Kidney capillary endothelial cell (primary cell): ENCODE measurements at regions not wholly inside any gene's neighbourhood (a gene's known extent, or its start where the extent isn't known, plus 50 kb on each side); places are given as distances from the start of the nearest gene placed in this dataset.

Experiments used
- DNase-seq: peaks from one replicate; pipeline ENCODE4 v3.0.0-alpha.2; 2018; ENCODE audit warnings: low spot score

DNA sequence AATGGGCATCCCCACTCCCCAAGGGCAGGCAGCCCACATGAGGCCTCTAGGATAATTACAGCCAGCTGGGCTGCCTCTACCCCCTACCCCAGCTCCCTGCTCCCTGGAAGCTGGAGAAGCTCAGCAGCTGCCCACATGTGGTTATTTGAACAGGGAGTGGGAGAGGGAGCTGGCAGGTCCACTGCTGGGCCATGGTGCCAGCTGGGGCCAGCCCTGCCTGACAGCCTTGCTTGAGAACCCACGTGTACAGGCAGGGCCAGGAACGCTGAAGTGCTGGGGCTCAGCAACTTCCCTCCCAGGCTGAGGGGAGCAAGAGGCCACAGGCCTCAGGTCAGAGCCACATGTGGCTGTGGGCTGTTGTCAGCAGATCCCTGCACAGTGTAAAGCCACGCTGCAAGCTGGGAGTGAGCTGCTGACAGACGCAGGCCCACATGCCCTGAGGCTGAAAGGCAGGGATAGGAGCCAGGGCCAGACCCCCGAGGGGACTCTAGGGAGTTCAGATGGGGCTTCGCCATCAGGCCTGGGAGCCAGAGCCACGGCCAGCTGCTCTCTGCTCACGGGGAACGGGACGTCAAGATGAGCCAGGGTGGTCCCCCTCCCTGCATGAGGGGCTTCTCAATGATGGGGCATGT is 129.0 kb downstream of the SYF2 start:
- DNase-seq: no peak

- DNase-seq: no peak
These were observed 132.0 kb downstream of the SYF2 start for GRCh38 chr1:25100151-25100833.

DNA sequence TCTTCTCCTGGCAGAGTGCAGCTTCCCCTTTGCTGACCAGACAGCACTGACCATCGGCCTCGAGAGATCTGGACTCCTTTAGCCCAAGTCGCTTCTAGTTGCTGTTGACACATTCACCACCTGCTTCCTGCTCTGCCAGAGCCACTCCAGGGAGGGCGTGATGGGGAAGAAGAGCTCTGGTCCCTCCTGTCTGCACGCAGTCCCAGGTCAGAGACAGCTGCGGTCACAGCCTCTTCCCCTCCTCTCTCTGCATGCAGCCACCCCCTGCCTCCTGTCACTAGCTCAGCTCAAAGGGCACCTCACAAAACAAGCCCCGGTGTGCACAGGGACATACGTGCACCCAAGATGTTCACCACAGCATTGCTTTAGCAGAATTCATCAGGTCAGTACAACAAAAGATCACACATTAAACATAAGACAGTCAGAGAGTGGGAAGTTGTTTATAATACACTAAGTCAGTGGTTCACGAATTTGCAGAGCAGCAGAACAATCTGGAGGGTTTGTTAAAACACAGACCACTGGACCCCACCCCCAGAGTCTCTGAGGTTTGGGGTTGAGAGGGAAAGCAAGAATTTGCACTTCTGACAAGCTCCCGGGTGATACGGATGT is 132.9 kb downstream of the SYF2 start:
- DNase-seq: no peak

GRCh38 chr1:25098717-25099116 is 133.6 kb downstream of the SYF2 start:
- DNase-seq: no peak

DNA sequence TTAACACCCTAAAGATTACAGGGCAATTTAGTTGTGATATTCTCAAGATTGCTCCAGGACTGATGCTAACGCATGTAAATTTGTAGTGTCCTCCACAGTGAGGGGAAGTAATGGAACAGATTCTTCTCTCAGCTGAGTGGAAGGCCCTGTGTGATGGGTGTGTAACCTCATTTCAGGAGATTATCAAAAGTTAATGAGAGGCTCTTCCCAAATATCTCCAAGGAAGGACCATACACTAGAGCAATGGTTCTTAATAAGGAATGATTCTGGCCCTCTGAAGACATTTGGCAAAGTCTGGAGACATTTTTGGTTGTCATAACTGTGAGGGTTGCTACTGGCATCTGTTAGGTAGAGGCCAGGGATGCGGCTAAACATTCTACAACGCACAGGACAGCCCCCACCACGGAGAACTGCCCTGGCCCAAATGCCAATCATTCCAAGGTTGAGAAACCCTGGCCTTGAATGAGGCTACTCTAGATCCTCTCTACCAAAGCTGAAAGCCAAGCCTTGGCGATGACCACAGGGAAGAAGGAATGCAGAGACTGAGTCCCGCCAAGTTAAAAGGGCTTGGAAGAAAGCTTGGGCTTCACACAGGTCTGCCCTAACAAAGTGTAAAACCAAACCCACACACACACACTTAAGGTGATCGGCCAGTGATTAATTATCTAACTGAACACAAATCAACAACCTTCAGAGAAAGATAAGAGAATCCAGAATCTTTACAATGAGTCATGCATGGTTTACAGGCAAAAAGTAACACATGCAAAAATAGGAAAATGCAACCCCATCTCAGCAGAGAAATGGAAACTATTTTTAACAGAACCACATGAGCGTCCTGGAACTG is 135.8 kb downstream of the SYF2 start:
- no peak for DNase-seq

DNA sequence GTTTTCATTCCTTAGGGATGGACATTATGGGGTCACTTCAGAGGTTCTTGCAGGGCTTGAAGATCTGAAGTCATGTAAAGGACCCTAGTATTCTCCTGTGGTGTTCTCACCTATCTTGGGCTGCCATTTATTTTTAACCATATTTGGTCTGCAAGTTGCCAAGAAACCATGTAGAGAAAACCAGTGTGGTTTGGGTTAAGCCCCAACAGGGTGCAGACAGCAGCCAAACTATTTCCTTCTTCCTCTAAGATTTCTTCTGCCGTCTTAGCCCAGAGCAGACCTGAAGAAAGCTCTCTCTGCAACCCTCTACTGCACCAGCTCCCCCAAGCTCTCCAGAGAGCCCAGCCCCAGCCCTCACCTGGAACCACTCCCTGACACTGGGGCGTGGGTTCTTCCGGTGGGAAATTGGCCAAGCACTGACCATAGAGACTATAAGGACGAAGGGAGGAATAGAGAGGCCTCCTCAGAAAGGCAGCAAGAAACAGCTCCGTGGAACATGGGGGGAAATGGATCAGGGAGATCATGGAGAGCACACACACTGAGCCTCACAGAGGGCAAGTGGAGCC is 136.6 kb downstream of the SYF2 start:
- no peak for DNase-seq

DNA sequence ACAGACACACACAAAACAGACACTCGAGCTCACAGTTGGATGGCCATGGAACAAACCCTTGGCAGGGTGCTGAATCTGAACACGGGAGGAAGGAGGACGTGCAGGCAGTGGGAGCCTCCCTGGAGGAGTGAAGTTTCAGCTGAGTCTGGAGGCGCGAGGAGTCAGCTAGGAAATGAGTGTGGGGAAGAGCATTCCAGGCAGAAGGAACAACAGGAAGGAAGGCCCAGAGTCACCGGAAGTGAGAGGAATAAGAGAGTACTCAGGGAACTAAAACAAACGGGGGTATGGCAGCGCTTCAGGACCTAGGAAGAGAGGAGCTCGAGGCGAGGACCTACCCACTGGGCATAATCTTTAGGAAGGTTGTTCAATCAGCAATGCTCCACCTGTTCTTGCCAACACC is 137.3 kb downstream of the SYF2 start:
- DNase-seq: peak; percentile 29

GRCh38 chr1:25094229-25094628 is 138.1 kb downstream of the SYF2 start:
- no peak for DNase-seq

GRCh38 chr1:25091658-25092057 is 140.6 kb downstream of the SYF2 start:
- DNase-seq: no peak

GRCh38 chr1:25090707-25091422 is 141.4 kb downstream of the SYF2 start:
- DNase-seq: peak; percentile 36

- DNase-seq: no peak
These were observed 142.5 kb downstream of the SYF2 start for GRCh38 chr1:25089772-25090171.

DNA sequence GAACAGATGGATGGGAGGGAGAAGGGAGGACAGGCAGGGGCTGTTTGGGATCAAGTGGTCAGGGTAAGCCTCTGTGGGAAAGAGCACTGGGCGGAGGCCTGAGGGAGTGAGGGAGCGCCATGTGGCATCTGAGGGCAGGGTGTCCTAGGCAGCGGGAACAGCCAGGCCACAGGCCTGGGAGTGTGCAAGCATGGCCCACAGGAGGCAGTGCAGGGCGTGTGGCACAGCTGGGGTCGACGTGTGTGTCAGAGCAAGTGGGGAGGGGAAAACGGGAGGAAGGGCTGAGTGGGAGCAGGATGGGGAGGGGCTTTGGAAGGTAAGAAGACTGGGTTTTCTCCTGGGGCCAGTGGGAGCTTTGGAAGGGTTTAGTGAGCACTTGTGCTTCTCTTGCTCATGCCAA is 143.4 kb downstream of the SYF2 start:
- DNase-seq: no peak

GRCh38 chr1:25088180-25088701 is 144.1 kb downstream of the SYF2 start:
- DNase-seq: no peak

GRCh38 chr1:25086518-25087079 is 145.7 kb downstream of the SYF2 start:
- DNase-seq: no peak

DNA sequence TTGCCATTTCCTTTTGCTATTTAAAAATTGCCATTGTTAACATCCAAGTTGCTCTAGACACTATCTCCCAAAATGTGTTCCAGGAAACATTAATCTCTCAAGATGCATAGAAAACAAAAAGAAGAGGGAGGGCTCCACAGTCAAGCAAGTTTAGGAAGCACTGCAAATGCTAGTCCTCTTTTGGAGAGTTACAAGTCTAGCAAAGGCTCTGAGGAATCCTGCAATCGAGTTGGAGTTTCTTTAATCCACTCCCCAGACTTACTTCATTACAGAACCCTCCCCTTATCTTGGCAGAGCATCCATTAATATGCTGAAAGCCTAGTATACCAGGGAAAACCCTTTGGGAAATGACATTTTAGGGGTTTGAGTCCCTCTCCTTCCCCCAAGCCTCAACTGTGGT is 147.9 kb downstream of the SYF2 start:
- no peak for DNase-seq

DNA sequence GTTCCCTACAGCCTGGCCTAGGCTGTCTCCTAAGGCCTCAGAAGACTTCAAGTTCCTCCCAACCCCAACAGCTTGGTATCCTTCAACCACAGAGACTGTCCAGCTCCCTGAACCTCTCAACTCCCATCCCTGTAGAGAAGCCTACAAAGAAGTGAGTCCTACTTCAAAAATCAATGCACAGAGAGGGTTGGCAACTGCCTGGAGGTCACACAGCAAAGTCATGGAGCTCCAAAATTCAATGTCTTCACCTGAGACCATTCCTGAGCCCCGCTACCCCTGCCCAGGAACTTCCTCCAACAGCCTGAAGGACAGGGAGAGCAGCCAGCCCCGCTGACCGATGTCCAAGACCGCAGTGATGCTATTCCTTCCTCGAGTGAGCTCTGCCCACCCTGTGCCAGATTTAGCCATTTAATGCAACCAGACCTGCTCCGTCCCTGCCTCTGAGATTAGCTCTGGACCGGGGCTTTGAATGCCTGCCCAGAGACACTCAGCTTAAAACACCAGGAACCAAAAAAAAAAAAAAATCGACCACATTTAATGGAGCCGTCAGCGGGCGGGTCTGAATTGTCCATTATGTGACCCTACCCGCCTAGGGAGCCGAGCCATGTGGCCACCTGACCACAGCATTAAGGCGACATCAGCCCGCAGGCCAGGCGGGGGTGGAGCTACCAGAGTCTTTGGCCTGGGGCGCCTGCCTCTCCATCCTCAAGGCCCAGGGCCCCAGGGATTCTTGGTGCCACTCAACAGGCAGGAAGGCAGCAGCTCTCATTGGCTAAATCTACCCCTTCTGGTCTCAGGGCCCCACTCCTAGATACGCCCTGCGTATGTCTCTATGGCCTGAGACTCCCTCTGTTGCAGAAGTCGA is 148.6 kb downstream of the SYF2 start:
- DNase-seq: no peak

- no peak for DNase-seq
These were observed 149.3 kb downstream of the SYF2 start for GRCh38 chr1:25082995-25083394.

DNA sequence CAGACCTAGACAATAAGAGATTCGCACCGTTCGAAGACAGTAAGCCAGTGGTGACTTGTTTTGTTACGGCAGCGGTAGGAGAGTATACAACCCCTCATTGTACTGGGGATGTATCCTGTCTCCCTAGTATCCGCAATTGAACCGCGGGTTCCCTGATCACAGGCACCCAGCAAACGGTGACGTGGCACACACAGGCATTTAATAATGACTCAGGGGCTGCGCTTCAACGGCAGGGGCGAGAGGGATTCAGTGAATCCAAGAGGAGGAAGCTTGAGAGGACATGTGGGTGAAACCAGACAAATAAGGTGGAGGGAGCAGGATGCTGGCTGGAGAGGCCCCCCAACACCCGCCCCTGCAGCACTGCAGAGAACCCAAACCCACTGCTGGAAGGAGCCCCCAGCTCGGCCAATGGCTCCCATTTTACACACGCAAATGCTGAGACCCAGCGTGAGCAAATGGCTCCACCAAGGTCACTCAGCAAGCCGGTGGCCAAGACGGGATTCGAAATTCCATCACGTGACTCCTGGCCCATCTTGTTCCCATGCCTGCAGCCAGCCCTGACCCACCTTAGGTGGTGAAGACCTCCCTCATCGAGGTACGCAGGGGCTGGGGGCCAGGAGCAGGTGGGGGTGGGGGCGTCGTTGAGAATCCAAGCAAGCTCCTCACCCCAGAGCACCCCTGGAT is 149.9 kb downstream of the SYF2 start:
- DNase-seq: no peak

GRCh38 chr1:25081496-25081895 is 150.8 kb downstream of the SYF2 start:
- no peak for DNase-seq
